ENCODE measurements at regions not wholly inside any gene's neighbourhood (a gene's known extent, or its start where the extent isn't known, plus 50 kb on each side); places are given as distances from the start of the nearest gene placed in this dataset.

DNA sequence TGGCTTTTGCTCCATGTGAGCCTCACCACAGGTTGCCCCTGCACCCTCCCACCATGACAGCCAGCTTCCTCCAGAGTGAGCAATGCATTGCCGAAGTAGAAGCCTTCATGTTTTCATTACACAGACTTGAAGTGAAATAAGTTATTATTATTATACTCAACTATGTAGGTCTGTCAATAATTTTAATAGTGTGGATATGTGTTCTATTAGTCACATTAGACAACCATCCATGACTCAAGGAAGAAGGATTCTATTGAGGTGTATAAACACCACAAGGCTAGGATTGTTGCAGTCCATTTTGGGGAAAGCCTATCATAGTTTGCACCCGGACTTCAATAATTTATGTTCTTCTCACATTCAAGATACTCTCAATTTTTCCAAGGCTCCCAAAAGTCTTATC is 369.5 kb downstream of the TAF11L14 start:
- TF ChIP-seq, protein P1, sequence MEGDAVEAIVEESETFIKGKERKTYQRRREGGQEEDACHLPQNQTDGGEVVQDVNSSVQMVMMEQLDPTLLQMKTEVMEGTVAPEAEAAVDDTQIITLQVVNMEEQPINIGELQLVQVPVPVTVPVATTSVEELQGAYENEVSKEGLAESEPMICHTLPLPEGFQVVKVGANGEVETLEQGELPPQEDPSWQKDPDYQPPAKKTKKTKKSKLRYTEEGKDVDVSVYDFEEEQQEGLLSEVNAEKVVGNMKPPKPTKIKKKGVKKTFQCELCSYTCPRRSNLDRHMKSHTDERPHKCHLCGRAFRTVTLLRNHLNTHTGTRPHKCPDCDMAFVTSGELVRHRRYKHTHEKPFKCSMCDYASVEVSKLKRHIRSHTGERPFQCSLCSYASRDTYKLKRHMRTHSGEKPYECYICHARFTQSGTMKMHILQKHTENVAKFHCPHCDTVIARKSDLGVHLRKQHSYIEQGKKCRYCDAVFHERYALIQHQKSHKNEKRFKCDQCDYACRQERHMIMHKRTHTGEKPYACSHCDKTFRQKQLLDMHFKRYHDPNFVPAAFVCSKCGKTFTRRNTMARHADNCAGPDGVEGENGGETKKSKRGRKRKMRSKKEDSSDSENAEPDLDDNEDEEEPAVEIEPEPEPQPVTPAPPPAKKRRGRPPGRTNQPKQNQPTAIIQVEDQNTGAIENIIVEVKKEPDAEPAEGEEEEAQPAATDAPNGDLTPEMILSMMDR (IDR thresholded peaks at IDR 0.05), result no peak
- TF ChIP-seq POLR2A (IDR thresholded peaks at IDR 0.05), result no peak

All from vagina (tissue), 2 donors.